GM23338 (cell line): ENCODE measurements at regions not wholly inside any gene's neighbourhood (a gene's known extent, or its start where the extent isn't known, plus 50 kb on each side); places are given as distances from the start of the nearest gene placed in this dataset.

Experiments
- ATAC-seq: fragments of 200-7000 bp; cut with Tn5 transposase; 3 replicates; pipeline ENCODE4 v1.9.1; 2020
- DNase-seq: peaks from one replicate; pipeline ENCODE4 v3.0.0-alpha.2; 2015; ENCODE audit warnings: low spot score
- H2AFZ ChIP-seq: fragments of 200-600 bp; sonication (generic); 2 replicates; pipeline ENCODE4 v1.8.0; 2016; ENCODE audit warnings: antibody characterized with exemption, mild to moderate bottlenecking, moderate library complexity
- H3F3A ChIP-seq: fragments of 200-600 bp; sonication (generic); replicated peaks from 2 replicates; pipeline ENCODE4 v1.8.0; 2017; ENCODE audit warnings: antibody characterized with exemption, mixed run types, low read depth
- H3K27ac ChIP-seq: fragments of 200-600 bp; sonication (generic); 2 replicates; pipeline ENCODE4 v1.6.1; 2016; ENCODE audit warnings: low read depth
- H3K27me3 ChIP-seq: fragments of 200-600 bp; sonication (generic); 2 replicates; pipeline ENCODE4 v1.8.0; 2016; ENCODE audit warnings: mild to moderate bottlenecking, mixed run types, moderate library complexity; ENCODE audit not compliant: insufficient read depth
- H3K36me3 ChIP-seq: fragments of 200-600 bp; sonication (generic); 2 replicates; pipeline ENCODE4 v1.8.0; 2016; ENCODE audit warnings: mild to moderate bottlenecking; ENCODE audit not compliant: insufficient read depth
- H3K4me1 ChIP-seq: fragments of 200-600 bp; sonication (generic); 2 replicates; pipeline ENCODE4 v1.8.0; 2016; ENCODE audit warnings: mild to moderate bottlenecking, moderate library complexity; ENCODE audit not compliant: insufficient read depth
- H3K4me2 ChIP-seq: fragments of 200-600 bp; sonication (generic); 2 replicates; pipeline ENCODE4 v1.7.1; 2017; ENCODE audit warnings: mixed run types
- H3K4me3 ChIP-seq: fragments of 200-600 bp; sonication (generic); 2 replicates; pipeline ENCODE4 v1.6.1; 2016; ENCODE audit warnings: mixed run types
- H3K79me2 ChIP-seq: fragments of 200-600 bp; sonication (generic); replicated peaks from 2 replicates; pipeline ENCODE4 v1.8.0; 2017; ENCODE audit warnings: mild to moderate bottlenecking; ENCODE audit not compliant: insufficient read depth
- H3K9me2 ChIP-seq: fragments of 200-600 bp; sonication (generic); 2 replicates; pipeline ENCODE4 v1.8.0; 2017; ENCODE audit not compliant: insufficient read depth
- H4K20me1 ChIP-seq: fragments of 200-600 bp; sonication (generic); replicated peaks from 2 replicates; pipeline ENCODE4 v1.8.0; 2017; ENCODE audit warnings: mild to moderate bottlenecking; ENCODE audit not compliant: insufficient read depth
- H3K27ac Mint-ChIP-seq: 2 replicates; pipeline ENCODE4 v1.8.0; 2020; ENCODE audit warnings: inconsistent platforms, mild to moderate bottlenecking, moderate library complexity, mixed read lengths
- H3K27me3 Mint-ChIP-seq: 3 replicates; pipeline ENCODE4 v1.8.0; 2022; ENCODE audit warnings: low read depth, mild to moderate bottlenecking, moderate library complexity, mixed read lengths, inconsistent platforms; ENCODE audit not compliant: insufficient read depth, poor library complexity
- H3K36me3 Mint-ChIP-seq: 3 replicates; pipeline ENCODE4 v1.8.0; 2021; ENCODE audit warnings: low read depth, mild to moderate bottlenecking, inconsistent platforms, moderate library complexity, mixed read lengths
- H3K4me1 Mint-ChIP-seq: 3 replicates; pipeline ENCODE4 v1.8.0; 2020; ENCODE audit warnings: mild to moderate bottlenecking, inconsistent platforms, mixed read lengths
- H3K4me3 Mint-ChIP-seq: 3 replicates; pipeline ENCODE4 v1.8.0; 2021; ENCODE audit warnings: moderate library complexity, mild to moderate bottlenecking, inconsistent platforms, mixed read lengths
- H3K9me3 Mint-ChIP-seq: 3 replicates; pipeline ENCODE4 v1.8.0; 2020; ENCODE audit warnings: moderate library complexity, mild to moderate bottlenecking, inconsistent platforms, mixed read lengths
- CREB1 ChIP-seq: fragments of 250-450 bp; sonication (Bioruptor Pico); IDR thresholded peaks from 2 replicates; pipeline ENCODE4 v1.5.0; 2020; ENCODE audit warnings: low read depth, mild to moderate bottlenecking, moderate library complexity
- CTCF ChIP-seq, 2 experiments: fragments of 200-600 bp in 1 of 2; sonication (generic) in 1 of 2; conservative IDR thresholded peaks; 2 replicates each; pipeline versions ENCODE4 v1.5.1 to v1.6.1; 2016 to 2017; ENCODE audit warnings: antibody characterized with exemption in 2 of 2, low read depth in 2 of 2, mild to moderate bottlenecking in 2 of 2, moderate library complexity in 1 of 2
- EZH2 ChIP-seq: fragments of 200-600 bp; sonication (generic); IDR thresholded peaks from one replicate; pipeline ENCODE4 v1.8.0; 2017; ENCODE audit warnings: antibody characterized with exemption, mild to moderate bottlenecking, low read depth; ENCODE audit not compliant: unreplicated experiment
- EZH2phosphoT487 ChIP-seq: fragments of 200-600 bp; sonication (generic); IDR thresholded peaks from one replicate; pipeline ENCODE4 v1.8.1; 2018; ENCODE audit warnings: antibody characterized with exemption; ENCODE audit not compliant: unreplicated experiment
- JUNB ChIP-seq: IDR thresholded peaks from one replicate; pipeline ENCODE4 v1.6.1; 2016; ENCODE audit warnings: antibody characterized with exemption; ENCODE audit not compliant: unreplicated experiment
- NANOG ChIP-seq: IDR thresholded peaks from 2 replicates; pipeline ENCODE4 v1.6.1; 2016; ENCODE audit warnings: antibody characterized with exemption, borderline replicate concordance
- POLR2AphosphoS5 ChIP-seq: IDR thresholded peaks from 2 replicates; pipeline ENCODE4 v1.6.1; 2016; ENCODE audit warnings: antibody characterized with exemption, low read depth
- REST ChIP-seq: IDR thresholded peaks from one replicate; pipeline ENCODE4 v1.6.1; 2018; ENCODE audit warnings: antibody characterized with exemption; ENCODE audit not compliant: unreplicated experiment
- STAT1 ChIP-seq: IDR thresholded peaks from one replicate; pipeline ENCODE4 v1.6.1; 2016; ENCODE audit warnings: antibody characterized with exemption; ENCODE audit not compliant: unreplicated experiment
- ZNF114 ChIP-seq: fragments of 250-450 bp; sonication (Bioruptor Pico); IDR thresholded peaks from 2 replicates; pipeline ENCODE4 v1.5.0; 2020; ENCODE audit warnings: mild to moderate bottlenecking, moderate library complexity
- ZNF331 ChIP-seq: fragments of 250-450 bp; sonication (Bioruptor Pico); IDR thresholded peaks from 2 replicates; pipeline ENCODE4 v1.5.0; 2020; ENCODE audit warnings: low read depth, mild to moderate bottlenecking, moderate library complexity
- TF ChIP-seq, protein P1 (sequence below): IDR thresholded peaks from 2 replicates; pipeline ENCODE4 v1.6.1; 2016; ENCODE audit warnings: antibody characterized with exemption
- TF ChIP-seq, protein P2 (sequence below): fragments of 250-450 bp; sonication (Bioruptor Pico); IDR thresholded peaks from 2 replicates; pipeline ENCODE4 v1.5.0; 2020; ENCODE audit warnings: mild to moderate bottlenecking, moderate library complexity

GRCh38 chr3:87568331-87568730 is 291.9 kb upstream of the POU1F1 start:
- H3K4me3 Mint-ChIP-seq: no peak overlapping the region
- Histone ChIP-seq H3K36me3 (no peaks in the 10 kb centered on the region), H3K79me2 (no peaks in the 10 kb centered on the region), H4K20me1 (no peaks in the 10 kb centered on the region), H3K27ac (no peak overlapping the region), H3K27me3 (no peaks in the 10 kb centered on the region), H3K4me2 (no peak overlapping the region), H3K9me2 (no peaks in the 10 kb centered on the region), H3K4me3 (no peak overlapping the region), H2AFZ (no peak overlapping the region), H3F3A (no peaks in the 10 kb centered on the region), H3K4me1 (no peaks in the 10 kb centered on the region)
- DNase-seq: no peak
- no peaks in the 10 kb centered on the region for H3K36me3 Mint-ChIP-seq
- no peak for ATAC-seq
- H3K9me3 Mint-ChIP-seq: no peaks in the 10 kb centered on the region
- no peaks in the 10 kb centered on the region for H3K27me3 Mint-ChIP-seq
- TF ChIP-seq REST (no peak), JUNB (no peak), CTCF (conservative IDR thresholded peaks at IDR 0.05; ENCODE audit: low read depth in 2 of 2) (no peak), CREB1 (CRISPR knock-in tag) (no peak), EZH2 (no peak), EZH2phosphoT487 (no peak), ZNF331 (CRISPR knock-in tag) (no peak), ZNF114 (CRISPR knock-in tag) (no peak), POLR2AphosphoS5 (no peak), NANOG (no peak), STAT1 (no peak)
- TF ChIP-seq, protein P1, sequence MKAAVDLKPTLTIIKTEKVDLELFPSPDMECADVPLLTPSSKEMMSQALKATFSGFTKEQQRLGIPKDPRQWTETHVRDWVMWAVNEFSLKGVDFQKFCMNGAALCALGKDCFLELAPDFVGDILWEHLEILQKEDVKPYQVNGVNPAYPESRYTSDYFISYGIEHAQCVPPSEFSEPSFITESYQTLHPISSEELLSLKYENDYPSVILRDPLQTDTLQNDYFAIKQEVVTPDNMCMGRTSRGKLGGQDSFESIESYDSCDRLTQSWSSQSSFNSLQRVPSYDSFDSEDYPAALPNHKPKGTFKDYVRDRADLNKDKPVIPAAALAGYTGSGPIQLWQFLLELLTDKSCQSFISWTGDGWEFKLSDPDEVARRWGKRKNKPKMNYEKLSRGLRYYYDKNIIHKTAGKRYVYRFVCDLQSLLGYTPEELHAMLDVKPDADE: no peak
- TF ChIP-seq, protein P2, sequence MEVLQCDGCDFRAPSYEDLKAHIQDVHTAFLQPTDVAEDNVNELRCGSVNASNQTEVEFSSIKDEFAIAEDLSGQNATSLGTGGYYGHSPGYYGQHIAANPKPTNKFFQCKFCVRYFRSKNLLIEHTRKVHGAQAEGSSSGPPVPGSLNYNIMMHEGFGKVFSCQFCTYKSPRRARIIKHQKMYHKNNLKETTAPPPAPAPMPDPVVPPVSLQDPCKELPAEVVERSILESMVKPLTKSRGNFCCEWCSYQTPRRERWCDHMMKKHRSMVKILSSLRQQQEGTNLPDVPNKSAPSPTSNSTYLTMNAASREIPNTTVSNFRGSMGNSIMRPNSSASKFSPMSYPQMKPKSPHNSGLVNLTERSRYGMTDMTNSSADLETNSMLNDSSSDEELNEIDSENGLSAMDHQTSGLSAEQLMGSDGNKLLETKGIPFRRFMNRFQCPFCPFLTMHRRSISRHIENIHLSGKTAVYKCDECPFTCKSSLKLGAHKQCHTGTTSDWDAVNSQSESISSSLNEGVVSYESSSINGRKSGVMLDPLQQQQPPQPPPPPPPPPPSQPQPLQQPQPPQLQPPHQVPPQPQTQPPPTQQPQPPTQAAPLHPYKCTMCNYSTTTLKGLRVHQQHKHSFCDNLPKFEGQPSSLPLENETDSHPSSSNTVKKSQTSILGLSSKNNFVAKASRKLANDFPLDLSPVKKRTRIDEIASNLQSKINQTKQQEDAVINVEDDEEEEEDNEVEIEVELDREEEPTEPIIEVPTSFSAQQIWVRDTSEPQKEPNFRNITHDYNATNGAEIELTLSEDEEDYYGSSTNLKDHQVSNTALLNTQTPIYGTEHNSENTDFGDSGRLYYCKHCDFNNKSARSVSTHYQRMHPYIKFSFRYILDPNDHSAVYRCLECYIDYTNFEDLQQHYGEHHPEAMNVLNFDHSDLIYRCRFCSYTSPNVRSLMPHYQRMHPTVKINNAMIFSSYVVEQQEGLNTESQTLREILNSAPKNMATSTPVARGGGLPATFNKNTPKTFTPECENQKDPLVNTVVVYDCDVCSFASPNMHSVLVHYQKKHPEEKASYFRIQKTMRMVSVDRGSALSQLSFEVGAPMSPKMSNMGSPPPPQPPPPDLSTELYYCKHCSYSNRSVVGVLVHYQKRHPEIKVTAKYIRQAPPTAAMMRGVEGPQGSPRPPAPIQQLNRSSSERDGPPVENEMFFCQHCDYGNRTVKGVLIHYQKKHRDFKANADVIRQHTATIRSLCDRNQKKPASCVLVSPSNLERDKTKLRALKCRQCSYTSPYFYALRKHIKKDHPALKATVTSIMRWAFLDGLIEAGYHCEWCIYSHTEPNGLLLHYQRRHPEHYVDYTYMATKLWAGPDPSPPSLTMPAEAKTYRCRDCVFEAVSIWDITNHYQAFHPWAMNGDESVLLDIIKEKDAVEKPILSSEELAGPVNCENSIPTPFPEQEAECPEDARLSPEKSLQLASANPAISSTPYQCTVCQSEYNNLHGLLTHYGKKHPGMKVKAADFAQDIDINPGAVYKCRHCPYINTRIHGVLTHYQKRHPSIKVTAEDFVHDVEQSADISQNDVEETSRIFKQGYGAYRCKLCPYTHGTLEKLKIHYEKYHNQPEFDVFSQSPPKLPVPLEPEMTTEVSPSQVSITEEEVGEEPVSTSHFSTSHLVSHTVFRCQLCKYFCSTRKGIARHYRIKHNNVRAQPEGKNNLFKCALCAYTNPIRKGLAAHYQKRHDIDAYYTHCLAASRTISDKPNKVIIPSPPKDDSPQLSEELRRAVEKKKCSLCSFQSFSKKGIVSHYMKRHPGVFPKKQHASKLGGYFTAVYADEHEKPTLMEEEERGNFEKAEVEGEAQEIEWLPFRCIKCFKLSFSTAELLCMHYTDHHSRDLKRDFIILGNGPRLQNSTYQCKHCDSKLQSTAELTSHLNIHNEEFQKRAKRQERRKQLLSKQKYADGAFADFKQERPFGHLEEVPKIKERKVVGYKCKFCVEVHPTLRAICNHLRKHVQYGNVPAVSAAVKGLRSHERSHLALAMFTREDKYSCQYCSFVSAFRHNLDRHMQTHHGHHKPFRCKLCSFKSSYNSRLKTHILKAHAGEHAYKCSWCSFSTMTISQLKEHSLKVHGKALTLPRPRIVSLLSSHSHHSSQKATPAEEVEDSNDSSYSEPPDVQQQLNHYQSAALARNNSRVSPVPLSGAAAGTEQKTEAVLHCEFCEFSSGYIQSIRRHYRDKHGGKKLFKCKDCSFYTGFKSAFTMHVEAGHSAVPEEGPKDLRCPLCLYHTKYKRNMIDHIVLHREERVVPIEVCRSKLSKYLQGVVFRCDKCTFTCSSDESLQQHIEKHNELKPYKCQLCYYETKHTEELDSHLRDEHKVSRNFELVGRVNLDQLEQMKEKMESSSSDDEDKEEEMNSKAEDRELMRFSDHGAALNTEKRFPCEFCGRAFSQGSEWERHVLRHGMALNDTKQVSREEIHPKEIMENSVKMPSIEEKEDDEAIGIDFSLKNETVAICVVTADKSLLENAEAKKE (CRISPR knock-in tag): no peak
- H3K27ac Mint-ChIP-seq: no peak overlapping the region
- no peaks in the 10 kb centered on the region for H3K4me1 Mint-ChIP-seq
